Jurkat, Clone E6-1 (cell line): ENCODE measurements at regions not wholly inside any gene's neighbourhood (a gene's known extent, or its start where the extent isn't known, plus 50 kb on each side); places are given as distances from the start of the nearest gene placed in this dataset.
A peak's percentile ranks its signal among the peaks of the same experiment; 100 is the strongest.

Experiments
- DNase-seq: peaks from one replicate; pipeline ENCODE4 v3.0.0-alpha.2; 2011; ENCODE audit warnings: low read depth, low spot score
- H3K4me3 ChIP-seq: 2 replicates; pipeline ENCODE4 v1.5.1; 2011; ENCODE audit warnings: mild to moderate bottlenecking, low read length, control low read depth, moderate library complexity

DNA sequence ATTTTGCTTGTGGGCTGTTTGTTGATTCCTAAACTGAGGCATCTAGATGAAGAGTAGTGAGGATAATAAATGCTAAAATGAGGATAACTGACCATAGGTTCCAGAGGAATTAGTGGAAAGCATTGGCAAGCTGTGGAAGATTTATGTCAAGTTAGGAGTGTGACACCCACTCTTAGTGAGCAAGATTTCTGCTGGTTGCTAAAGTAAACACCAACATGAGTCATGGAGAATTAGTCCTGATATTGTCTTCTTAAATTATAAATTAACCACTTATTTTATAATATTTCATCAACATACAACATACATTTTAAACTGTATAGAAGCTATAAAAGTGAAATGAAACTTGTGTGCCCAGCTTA, 328.2 kb downstream of the RPL10L start:
- no peak overlapping the region for H3K4me3 ChIP-seq
- DNase-seq: no peak

DNA sequence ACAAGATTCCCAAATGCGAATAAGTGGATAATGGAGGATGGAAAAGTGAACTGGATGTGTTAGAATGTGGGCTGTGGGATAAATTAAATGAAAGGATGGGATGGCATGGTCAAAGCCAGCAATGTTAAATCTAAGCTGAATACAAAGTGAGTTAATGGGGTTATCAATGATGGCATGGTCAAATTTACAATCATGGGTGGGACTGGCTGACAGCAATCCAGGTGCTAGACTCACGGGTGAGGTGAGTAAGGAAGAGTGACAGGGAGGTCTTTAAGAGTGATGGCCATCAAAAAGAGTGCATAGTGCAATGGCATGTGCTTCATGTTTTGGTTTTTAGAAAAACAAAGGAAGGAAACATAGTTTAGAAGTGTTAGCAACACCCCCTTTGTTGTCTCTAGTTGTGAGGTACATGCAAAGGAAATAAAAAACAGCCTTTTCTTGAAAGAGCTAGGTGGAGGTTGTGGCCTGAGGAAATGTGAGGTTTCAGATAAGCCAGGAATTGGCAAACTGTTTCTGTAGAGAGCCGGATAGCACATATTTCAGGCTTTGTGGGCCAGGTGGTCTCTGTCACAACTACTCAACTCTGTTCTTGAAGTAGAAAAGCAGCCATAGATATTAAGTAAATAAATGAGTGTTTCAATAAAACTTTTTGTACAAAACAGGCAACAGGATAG, 328.7 kb downstream of the RPL10L start:
- peak; percentile 22 for DNase-seq
- H3K4me3 ChIP-seq: no peak overlapping the region

- DNase-seq: no peak
- no peak overlapping the region for H3K4me3 ChIP-seq
These were observed 329.5 kb downstream of the RPL10L start for GRCh38 chr14:46322076-46322475.

DNA sequence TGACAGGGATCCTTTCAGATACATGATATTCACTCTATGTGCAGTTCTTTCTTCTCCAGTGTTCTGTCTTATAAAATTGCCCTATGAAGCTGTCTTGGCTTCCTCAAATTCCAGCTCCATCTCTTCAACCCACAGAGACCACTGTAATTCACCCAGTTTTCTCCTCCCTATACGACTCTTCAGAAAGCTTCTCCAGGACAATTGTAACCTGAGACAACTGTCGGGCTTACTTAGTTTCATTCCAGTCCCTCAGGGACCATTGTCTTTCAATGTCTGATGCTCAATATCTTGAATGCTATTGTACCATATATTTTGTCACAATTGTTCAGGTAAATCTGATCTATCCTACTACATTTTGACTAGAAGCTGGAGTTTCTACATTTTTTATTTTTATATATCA, 345.3 kb downstream of the RPL10L start:
- DNase-seq: no peak
- no peak overlapping the region for H3K4me3 ChIP-seq

GRCh38 chr14:46300765-46301164, 350.8 kb downstream of the RPL10L start:
- DNase-seq: no peak
- H3K4me3 ChIP-seq: no peak overlapping the region

GRCh38 chr14:46290706-46291105, 360.9 kb downstream of the RPL10L start:
- no peak for DNase-seq
- H3K4me3 ChIP-seq: no peak overlapping the region

GRCh38 chr14:46279776-46280175, 371.8 kb downstream of the RPL10L start:
- DNase-seq: no peak
- H3K4me3 ChIP-seq: no peak overlapping the region

DNA sequence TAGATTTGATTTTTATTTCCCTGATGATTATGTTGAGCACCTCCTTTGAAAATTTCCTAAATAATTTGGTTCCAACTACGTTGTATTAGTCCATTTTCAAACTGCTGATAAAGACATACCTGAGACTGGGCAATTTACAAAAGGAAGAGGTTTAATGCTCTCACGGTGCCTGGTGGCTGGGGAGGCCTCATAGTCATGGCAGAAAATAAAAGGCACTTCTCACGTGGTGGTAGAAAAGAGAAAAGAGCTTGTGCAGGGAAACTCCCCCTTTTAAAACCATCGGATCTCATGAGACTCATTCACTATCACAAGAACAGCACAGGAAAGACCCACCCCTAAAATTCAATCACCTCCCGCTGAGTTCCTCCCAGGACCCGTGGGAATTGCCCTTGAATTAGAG, 372.3 kb downstream of the RPL10L start:
- H3K4me3 ChIP-seq: no peak overlapping the region

GRCh38 chr14:46259536-46259935, 392.0 kb downstream of the RPL10L start:
- DNase-seq: no peak
- no peak overlapping the region for H3K4me3 ChIP-seq

More for the DNA sequence above, 372.3 kb downstream of the RPL10L start:
- no peak for DNase-seq

GRCh38 chr14:46256381-46256780, 395.2 kb downstream of the RPL10L start:
- no peak for DNase-seq
- H3K4me3 ChIP-seq: no peak overlapping the region

DNA sequence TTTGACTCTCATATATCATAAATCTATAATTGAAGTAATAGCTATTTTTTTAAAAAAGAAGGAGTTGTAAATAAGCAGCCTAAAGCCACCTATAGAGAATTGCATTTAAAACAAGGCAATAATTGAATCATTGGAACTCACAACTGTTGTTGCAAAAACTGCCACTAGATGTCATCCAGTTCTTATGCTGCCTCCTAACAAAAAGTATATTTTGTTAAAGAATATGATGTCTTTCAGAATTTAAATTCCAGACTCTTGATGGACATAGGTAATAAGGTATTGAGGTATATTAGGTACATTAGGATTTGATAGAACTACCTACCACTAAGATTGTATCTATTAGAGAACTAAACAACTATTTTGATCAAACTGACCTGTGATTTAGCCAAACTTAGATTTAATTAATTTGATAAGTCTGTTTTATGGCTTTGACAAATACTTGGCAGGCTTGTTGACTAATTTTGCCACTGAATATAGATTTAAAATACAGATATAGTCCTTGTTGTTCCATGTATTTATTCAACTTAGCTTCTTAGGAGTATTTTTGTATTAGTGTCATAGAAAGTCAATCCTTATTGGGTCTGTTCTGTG, 401.4 kb downstream of the RPL10L start:
- no peak overlapping the region for H3K4me3 ChIP-seq
- DNase-seq: peak; percentile 25

DNA sequence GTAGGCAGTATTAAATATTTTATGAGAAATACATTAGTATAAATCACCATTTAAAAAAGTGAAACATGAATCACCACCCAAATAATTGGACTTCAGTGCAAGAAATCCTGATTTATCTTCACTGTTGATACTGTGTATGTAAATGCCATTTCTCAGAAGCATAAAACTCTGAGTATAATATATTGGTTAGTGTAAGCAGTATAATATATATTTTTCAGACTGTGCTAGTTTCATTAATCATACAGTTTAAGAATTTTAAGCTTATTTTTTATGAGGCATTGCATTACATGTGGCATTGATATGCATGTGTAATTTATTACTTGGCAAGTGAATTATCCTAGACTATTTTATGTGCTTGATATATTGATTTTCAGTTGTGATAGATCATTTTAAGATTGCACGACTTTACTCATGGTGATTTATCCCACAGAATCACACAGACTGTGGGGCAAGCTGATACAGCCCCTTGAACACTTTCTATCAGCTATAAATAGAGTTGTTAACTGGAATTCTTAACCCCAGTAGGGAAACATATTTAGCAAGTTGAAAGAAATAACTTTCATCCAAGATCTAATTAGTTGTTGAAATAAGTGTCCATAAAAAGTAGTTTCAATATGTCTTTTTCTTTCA, 403.5 kb downstream of the RPL10L start:
- DNase-seq: no peak
- no peak overlapping the region for H3K4me3 ChIP-seq

GRCh38 chr14:46245276-46245675, 406.3 kb downstream of the RPL10L start:
- no peak for DNase-seq

GRCh38 chr14:46233786-46234185, 417.8 kb downstream of the RPL10L start:
- no peak overlapping the region for H3K4me3 ChIP-seq
- no peak for DNase-seq

More at GRCh38 chr14:46245276-46245675, 406.3 kb downstream of the RPL10L start:
- no peak overlapping the region for H3K4me3 ChIP-seq

DNA sequence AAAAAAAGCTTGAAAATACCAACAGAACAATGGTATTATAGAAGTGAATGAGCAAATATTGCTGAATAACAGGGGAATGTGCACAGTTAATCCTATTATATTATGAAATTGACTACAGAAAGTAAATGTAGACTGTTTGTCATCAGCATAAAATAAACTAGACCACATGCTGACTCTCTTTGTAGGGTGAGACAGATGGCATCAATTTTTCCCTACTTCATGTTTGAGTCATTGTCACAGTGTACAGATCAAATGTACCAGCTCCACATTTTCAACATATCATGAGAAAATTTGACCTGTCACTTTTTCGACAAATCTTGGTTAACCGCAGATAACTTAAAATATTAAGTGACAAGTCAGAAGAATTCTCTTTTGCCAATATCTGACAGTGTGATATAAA, 421.0 kb downstream of the RPL10L start:
- DNase-seq: no peak

DNA sequence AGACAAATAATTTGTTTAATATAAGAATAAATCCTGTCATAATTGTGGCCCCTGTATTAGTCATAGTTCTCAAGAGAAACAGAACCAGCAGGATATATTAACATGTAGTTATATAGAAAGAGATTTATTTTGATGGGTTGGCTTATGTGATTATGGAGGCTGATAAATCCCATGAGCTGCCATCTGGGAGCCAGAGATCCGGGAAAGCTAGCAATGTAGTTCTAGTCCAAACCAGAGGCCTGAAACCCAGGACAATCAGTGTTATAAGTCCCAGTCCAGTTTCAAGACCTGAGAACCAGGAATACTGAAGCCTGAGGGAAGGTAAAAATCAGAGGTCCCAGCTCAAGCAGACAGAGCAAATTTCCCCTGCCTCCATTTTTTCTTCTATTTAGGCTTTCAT, 435.8 kb downstream of the RPL10L start:
- no peak overlapping the region for H3K4me3 ChIP-seq

More for the DNA sequence above, 421.0 kb downstream of the RPL10L start:
- H3K4me3 ChIP-seq: no peak overlapping the region

GRCh38 chr14:46198676-46199075, 452.9 kb downstream of the RPL10L start:
- H3K4me3 ChIP-seq: no peak overlapping the region
- no peak for DNase-seq

More for the DNA sequence above, 435.8 kb downstream of the RPL10L start:
- DNase-seq: no peak

DNA sequence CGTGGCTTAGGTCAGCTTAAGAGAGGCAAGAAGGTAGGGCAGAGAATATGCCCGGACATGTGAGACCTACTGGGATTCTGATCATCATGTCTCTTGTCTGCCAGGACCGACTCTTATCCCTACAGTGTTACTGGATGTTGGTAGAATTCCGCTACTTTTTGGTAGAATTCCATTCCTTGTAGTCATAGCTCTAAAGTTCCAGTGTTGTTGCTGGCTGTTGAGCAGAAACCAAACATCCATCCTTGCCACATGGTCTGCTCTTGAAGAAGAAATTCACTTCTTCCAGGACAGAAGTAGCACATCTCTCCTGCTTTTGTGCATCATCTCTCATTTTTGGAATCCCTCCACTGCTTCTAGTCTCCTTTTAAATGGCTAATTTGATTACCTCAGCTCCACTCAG, 453.7 kb downstream of the RPL10L start:
- H3K4me3 ChIP-seq: no peak overlapping the region
- DNase-seq: no peak
